GM19397 (cell line): ENCODE measurements at regions not wholly inside any gene's neighbourhood (a gene's known extent, or its start where the extent isn't known, plus 50 kb on each side); places are given as distances from the start of the nearest gene placed in this dataset.
"Not testable (repeated sequence)": the region's sequence is repeated elsewhere in the genome, so short reads cannot be mapped to it uniquely, and the experiment has no call there.

Source experiments
- ATAC-seq: cut with Tn5 transposase; IDR thresholded peaks from one replicate; pipeline ENCODE4 v1.9.1; 2021; ENCODE audit warnings: mild to moderate bottlenecking, moderate library complexity; ENCODE audit not compliant: unreplicated experiment

GRCh38 chr4:104002318-104002717, 282.5 kb upstream of the TACR3 start:
- not testable (repeated sequence) for ATAC-seq

GRCh38 chr4:103998756-103999155, 279.0 kb upstream of the TACR3 start:
- no peak for ATAC-seq

GRCh38 chr4:103996637-103997036, 276.9 kb upstream of the TACR3 start:
- ATAC-seq: no peak

- no peak for ATAC-seq
Measured at GRCh38 chr4:103996064-103996463, 276.3 kb upstream of the TACR3 start.

GRCh38 chr4:103994059-103994458, 274.3 kb upstream of the TACR3 start:
- no peak for ATAC-seq

GRCh38 chr4:103982454-103982853, 262.7 kb upstream of the TACR3 start:
- ATAC-seq: no peak

GRCh38 chr4:103948244-103949018, 228.6 kb upstream of the TACR3 start:
- ATAC-seq: no peak

GRCh38 chr4:103947617-103948016, 227.8 kb upstream of the TACR3 start:
- no peak for ATAC-seq

GRCh38 chr4:103946621-103947268, 227.0 kb upstream of the TACR3 start:
- not testable (repeated sequence) for ATAC-seq

GRCh38 chr4:103938488-103938887, 218.7 kb upstream of the TACR3 start:
- no peak for ATAC-seq

GRCh38 chr4:103936653-103937145, 216.9 kb upstream of the TACR3 start:
- no peak for ATAC-seq

GRCh38 chr4:103934178-103934789, 214.5 kb upstream of the TACR3 start:
- ATAC-seq: peak; percentile 68

GRCh38 chr4:103928370-103928769, 208.6 kb upstream of the TACR3 start:
- no peak for ATAC-seq

GRCh38 chr4:103923551-103923950, 203.8 kb upstream of the TACR3 start:
- ATAC-seq: no peak

- no peak for ATAC-seq
Measured at GRCh38 chr4:103918214-103918613, 198.4 kb upstream of the TACR3 start.

GRCh38 chr4:103915224-103915869, 195.6 kb upstream of the TACR3 start:
- ATAC-seq: peak; percentile 80

GRCh38 chr4:103907414-103907813, 187.6 kb upstream of the TACR3 start:
- ATAC-seq: no peak

GRCh38 chr4:103904123-103904522, 184.3 kb upstream of the TACR3 start:
- no peak for ATAC-seq

GRCh38 chr4:103902730-103903129, 182.9 kb upstream of the TACR3 start:
- ATAC-seq: no peak

- ATAC-seq: no peak
Measured at GRCh38 chr4:103895876-103896465, 176.2 kb upstream of the TACR3 start.

- no peak for ATAC-seq
Measured at GRCh38 chr4:103892586-103892985, 172.8 kb upstream of the TACR3 start.
